ENCODE measurements at regions not wholly inside any gene's neighbourhood (a gene's known extent, or its start where the extent isn't known, plus 50 kb on each side); places are given as distances from the start of the nearest gene placed in this dataset.
A peak's percentile ranks its signal among the peaks of the same experiment; 100 is the strongest.

DNA sequence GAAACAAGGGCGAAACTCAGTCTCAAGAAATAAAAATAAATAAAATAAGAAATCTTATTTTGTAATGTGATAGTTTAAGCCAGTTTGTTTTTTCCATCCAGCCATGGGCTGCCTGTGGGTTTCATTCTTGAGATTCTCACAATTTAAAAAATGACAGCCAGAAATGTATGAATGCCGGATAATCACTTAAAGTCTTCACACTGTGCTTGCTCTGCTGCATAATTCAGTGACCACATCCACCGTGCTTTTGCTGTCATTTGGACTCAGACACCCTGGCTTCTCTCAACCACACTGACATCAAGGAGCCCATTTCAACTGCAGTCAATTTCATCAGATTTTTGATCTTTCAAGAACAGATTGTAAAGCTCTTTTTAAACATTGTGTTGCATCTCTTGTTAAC, 61.0 kb upstream of the DAPK1 start:
- Histone ChIP-seq H3K27ac (no peak overlapping the region), H3K9me3 (ENCODE audit: low read depth) (no peaks in the 10 kb centered on the region), H3K27me3 (no peaks in the 10 kb centered on the region), H3K4me1 (ENCODE audit: low read depth) (no peaks in the 10 kb centered on the region), H3K36me3 (no peaks in the 10 kb centered on the region), H3K4me3 (no peak overlapping the region)
- TF ChIP-seq, protein P1, sequence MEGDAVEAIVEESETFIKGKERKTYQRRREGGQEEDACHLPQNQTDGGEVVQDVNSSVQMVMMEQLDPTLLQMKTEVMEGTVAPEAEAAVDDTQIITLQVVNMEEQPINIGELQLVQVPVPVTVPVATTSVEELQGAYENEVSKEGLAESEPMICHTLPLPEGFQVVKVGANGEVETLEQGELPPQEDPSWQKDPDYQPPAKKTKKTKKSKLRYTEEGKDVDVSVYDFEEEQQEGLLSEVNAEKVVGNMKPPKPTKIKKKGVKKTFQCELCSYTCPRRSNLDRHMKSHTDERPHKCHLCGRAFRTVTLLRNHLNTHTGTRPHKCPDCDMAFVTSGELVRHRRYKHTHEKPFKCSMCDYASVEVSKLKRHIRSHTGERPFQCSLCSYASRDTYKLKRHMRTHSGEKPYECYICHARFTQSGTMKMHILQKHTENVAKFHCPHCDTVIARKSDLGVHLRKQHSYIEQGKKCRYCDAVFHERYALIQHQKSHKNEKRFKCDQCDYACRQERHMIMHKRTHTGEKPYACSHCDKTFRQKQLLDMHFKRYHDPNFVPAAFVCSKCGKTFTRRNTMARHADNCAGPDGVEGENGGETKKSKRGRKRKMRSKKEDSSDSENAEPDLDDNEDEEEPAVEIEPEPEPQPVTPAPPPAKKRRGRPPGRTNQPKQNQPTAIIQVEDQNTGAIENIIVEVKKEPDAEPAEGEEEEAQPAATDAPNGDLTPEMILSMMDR (IDR thresholded peaks at IDR 0.05; ENCODE audit: low read depth, low read length): no peak
- DNase-seq (ENCODE audit: low read depth in 1 of 2, low spot score in 1 of 2): peak in 1 of 2 donors; percentile 21

DNA sequence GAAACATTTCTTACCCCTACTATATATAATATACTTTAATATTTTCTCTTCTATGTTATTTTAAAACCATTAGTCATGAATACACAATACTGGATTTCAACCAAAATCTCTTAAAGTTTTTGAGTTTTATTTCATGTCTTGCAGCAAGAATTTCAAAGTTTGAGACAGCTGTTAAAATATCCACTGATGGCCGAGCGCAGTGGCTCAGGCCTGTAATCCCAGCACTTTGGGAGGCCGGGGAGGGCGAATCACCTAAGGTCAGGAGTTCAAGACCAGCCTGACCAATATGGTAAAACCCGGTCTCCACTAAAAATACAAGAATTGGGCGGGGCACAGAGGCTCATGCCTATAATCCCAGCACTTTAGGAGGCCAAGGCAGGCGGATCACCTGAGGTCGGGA, 59.7 kb upstream of the DAPK1 start:
- Histone ChIP-seq H3K27ac (no peak overlapping the region), H3K4me1 (ENCODE audit: low read depth) (no peaks in the 10 kb centered on the region), H3K36me3 (no peaks in the 10 kb centered on the region), H3K9me3 (ENCODE audit: low read depth) (no peaks in the 10 kb centered on the region), H3K4me3 (no peak overlapping the region), H3K27me3 (no peaks in the 10 kb centered on the region)
- DNase-seq (ENCODE audit: low read depth in 1 of 2, low spot score in 1 of 2): no peak
- TF ChIP-seq, protein P1 (IDR thresholded peaks at IDR 0.05; ENCODE audit: low read depth, low read length): no peak

DNA sequence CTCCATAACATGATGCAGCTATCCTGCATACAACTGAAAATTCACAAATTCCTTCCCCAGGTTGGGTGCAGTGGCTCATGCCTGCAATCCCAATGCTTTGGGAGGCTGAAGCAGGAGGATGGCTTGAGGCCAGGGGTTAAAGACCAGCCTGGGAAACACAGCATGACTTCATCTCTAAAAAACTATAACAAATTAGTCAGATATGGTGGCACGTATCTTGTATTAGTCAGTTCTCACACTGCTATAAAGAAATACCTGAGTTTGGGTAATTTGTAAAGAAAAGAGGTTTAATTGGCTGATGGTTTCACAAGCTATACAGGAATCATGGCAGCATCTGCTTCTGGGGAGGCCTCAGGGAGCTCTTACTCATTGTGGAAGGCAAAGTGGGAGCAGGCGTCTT, 56.4 kb upstream of the DAPK1 start:
- Histone ChIP-seq H3K27me3 (no peaks in the 10 kb centered on the region), H3K4me1 (ENCODE audit: low read depth) (no peaks in the 10 kb centered on the region), H3K9me3 (ENCODE audit: low read depth) (no peaks in the 10 kb centered on the region), H3K36me3 (no peaks in the 10 kb centered on the region), H3K27ac (no peak overlapping the region), H3K4me3 (no peak overlapping the region)
- DNase-seq (ENCODE audit: low read depth in 1 of 2, low spot score in 1 of 2): no peak
- TF ChIP-seq, protein P1 (IDR thresholded peaks at IDR 0.05; ENCODE audit: low read depth, low read length): no peak

DNA sequence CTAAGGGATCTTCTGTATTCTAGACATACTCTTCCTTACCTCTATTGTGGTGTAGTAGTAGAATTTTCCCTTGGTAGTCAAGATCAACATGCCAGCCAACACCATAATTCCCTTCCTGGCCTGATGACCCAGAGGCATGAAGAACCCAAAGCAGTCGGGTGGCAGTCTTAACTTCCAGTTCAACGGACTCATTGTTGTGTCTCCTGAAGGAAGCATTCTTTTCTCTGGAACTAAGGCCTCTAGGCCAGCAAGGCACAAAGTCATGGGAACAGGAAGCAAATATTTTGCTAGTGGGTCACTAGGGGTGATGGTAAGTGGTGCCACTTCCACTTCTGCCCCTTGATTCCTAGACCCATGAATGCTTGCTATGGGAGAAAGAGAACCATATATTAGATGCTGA, 55.2 kb upstream of the DAPK1 start:
- no peaks in the 10 kb centered on the region for H3K27me3 ChIP-seq
- TF ChIP-seq, protein P1 (IDR thresholded peaks at IDR 0.05; ENCODE audit: low read depth, low read length): no peak
- H3K27ac ChIP-seq: no peak overlapping the region
- H3K36me3 ChIP-seq: no peaks in the 10 kb centered on the region
- no peaks in the 10 kb centered on the region for H3K4me1 ChIP-seq (ENCODE audit: low read depth)
- no peak overlapping the region for H3K4me3 ChIP-seq
- no peaks in the 10 kb centered on the region for H3K9me3 ChIP-seq (ENCODE audit: low read depth)
- DNase-seq (ENCODE audit: low read depth in 1 of 2, low spot score in 1 of 2): no peak

DNA sequence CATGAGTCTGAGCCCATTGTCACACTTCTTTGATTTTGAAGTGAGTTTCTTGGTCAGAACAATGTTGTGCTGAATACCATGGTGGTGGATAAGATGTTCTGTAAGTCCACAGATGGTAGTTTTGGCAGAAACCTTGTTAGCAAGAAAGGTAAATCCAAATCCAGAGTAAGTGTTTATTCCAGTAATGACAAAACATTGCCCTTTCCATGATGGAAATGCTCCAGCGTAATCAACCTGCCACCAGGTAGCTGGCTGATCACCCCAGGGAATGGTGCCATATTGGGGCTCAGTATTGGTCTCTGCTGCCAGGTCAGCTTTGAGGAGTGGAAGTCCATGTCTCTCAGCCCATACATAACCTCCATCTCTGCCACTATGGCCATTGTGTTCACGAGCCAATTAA, 54.7 kb upstream of the DAPK1 start:
- Histone ChIP-seq H3K4me3 (no peak overlapping the region), H3K27ac (no peak overlapping the region), H3K27me3 (no peaks in the 10 kb centered on the region), H3K4me1 (ENCODE audit: low read depth) (no peaks in the 10 kb centered on the region), H3K36me3 (no peaks in the 10 kb centered on the region), H3K9me3 (ENCODE audit: low read depth) (no peaks in the 10 kb centered on the region)
- no peak for DNase-seq (ENCODE audit: low read depth in 1 of 2, low spot score in 1 of 2)
- TF ChIP-seq, protein P1 (IDR thresholded peaks at IDR 0.05; ENCODE audit: low read depth, low read length): no peak

DNA sequence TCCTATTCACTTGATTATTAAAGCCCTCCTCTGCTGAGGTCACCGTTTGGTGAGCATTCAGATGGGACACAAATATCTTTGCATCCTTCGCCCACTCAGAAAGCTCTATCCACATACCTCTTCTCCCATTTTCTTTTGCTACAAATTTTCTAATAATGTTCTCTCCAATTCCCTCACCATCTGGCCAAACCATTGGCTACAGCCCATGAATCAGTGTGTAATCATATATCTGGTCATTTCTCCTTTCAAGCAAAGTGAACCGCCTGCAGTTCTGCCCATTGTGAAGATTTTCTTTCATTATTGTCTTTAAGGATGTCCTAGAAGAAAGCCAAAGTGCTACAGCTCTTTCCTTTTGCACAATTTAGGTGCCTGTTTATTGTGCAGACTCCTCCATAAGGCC, 54.2 kb upstream of the DAPK1 start:
- no peak for DNase-seq (ENCODE audit: low read depth in 1 of 2, low spot score in 1 of 2)
- H3K27me3 ChIP-seq: no peaks in the 10 kb centered on the region
- no peaks in the 10 kb centered on the region for H3K9me3 ChIP-seq (ENCODE audit: low read depth)
- H3K4me1 ChIP-seq (ENCODE audit: low read depth): no peaks in the 10 kb centered on the region
- H3K27ac ChIP-seq: no peak overlapping the region
- no peaks in the 10 kb centered on the region for H3K36me3 ChIP-seq
- TF ChIP-seq, protein P1 (IDR thresholded peaks at IDR 0.05; ENCODE audit: low read depth, low read length): no peak
- no peak overlapping the region for H3K4me3 ChIP-seq

Data from cardiac muscle cell (in vitro differentiated cells and primary cell).